ENCODE measurements at regions not wholly inside any gene's neighbourhood (a gene's known extent, or its start where the extent isn't known, plus 50 kb on each side); places are given as distances from the start of the nearest gene placed in this dataset.

DNA sequence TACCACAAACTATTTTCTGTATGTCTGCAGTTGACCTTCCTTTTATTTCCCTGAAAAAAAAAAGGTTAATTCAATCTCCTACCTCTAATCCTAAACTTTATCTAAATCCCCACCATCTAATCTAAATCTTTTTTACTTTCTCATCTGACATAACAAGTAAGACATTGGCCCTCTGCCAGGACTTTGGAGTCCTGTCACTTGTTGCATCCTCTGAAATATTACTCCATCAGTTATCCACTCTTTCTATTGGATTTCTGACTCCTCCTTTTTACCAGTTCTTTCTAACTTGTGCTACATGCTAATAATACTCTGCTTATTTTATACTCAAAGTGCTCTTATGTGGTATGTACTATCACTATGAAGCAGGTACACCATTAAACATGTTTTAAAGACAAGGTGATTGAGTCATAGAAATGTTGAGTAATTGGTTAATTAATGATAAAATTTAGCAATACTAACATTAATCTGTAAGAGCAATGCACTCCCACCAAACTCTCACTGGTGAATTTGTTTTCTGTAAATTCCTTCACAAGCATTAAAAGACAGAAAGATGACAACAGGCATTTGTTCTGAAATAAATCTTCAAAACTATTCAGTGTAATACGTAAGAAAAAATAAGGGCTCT is 914.2 kb upstream of the RAG2 start:
- H2AFZ ChIP-seq (ENCODE audit: low read depth, low read length) = no peak overlapping the region
- no peaks in the 10 kb centered on the region for H3K79me2 ChIP-seq (replicated peaks; ENCODE audit: insufficient read depth, low read length)
- H3K9ac ChIP-seq (ENCODE audit: low read length) = no peak overlapping the region
- no peaks in the 10 kb centered on the region for H3F3A ChIP-seq (ENCODE audit: insufficient read depth, low read length, poor library complexity, severe bottlenecking)
- TF ChIP-seq EP300 (conservative IDR thresholded peaks at IDR 0.05; ENCODE audit: poor library complexity, severe bottlenecking) = no peak
- TF ChIP-seq, protein P1, sequence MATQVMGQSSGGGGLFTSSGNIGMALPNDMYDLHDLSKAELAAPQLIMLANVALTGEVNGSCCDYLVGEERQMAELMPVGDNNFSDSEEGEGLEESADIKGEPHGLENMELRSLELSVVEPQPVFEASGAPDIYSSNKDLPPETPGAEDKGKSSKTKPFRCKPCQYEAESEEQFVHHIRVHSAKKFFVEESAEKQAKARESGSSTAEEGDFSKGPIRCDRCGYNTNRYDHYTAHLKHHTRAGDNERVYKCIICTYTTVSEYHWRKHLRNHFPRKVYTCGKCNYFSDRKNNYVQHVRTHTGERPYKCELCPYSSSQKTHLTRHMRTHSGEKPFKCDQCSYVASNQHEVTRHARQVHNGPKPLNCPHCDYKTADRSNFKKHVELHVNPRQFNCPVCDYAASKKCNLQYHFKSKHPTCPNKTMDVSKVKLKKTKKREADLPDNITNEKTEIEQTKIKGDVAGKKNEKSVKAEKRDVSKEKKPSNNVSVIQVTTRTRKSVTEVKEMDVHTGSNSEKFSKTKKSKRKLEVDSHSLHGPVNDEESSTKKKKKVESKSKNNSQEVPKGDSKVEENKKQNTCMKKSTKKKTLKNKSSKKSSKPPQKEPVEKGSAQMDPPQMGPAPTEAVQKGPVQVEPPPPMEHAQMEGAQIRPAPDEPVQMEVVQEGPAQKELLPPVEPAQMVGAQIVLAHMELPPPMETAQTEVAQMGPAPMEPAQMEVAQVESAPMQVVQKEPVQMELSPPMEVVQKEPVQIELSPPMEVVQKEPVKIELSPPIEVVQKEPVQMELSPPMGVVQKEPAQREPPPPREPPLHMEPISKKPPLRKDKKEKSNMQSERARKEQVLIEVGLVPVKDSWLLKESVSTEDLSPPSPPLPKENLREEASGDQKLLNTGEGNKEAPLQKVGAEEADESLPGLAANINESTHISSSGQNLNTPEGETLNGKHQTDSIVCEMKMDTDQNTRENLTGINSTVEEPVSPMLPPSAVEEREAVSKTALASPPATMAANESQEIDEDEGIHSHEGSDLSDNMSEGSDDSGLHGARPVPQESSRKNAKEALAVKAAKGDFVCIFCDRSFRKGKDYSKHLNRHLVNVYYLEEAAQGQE (IDR thresholded peaks at IDR 0.05; ENCODE audit: borderline replicate concordance) = no peak
- no peak for TF ChIP-seq EZH2 (IDR thresholded peaks at IDR 0.05; ENCODE audit: borderline replicate concordance, insufficient read depth, low read length, poor library complexity, severe bottlenecking)
- no peak for TF ChIP-seq SMC3 (conservative IDR thresholded peaks at IDR 0.05; ENCODE audit: poor library complexity)
- TF ChIP-seq POLR2AphosphoS5 (IDR thresholded peaks at IDR 0.05) = no peak
- TF ChIP-seq TAF1 (IDR thresholded peaks at IDR 0.05; ENCODE audit: low read depth) = no peak
- TF ChIP-seq MXI1 (conservative IDR thresholded peaks at IDR 0.05; ENCODE audit: poor library complexity, severe bottlenecking) = no peak
- TF ChIP-seq RAD21 (conservative IDR thresholded peaks at IDR 0.05) = no peak
- TF ChIP-seq, protein P2, sequence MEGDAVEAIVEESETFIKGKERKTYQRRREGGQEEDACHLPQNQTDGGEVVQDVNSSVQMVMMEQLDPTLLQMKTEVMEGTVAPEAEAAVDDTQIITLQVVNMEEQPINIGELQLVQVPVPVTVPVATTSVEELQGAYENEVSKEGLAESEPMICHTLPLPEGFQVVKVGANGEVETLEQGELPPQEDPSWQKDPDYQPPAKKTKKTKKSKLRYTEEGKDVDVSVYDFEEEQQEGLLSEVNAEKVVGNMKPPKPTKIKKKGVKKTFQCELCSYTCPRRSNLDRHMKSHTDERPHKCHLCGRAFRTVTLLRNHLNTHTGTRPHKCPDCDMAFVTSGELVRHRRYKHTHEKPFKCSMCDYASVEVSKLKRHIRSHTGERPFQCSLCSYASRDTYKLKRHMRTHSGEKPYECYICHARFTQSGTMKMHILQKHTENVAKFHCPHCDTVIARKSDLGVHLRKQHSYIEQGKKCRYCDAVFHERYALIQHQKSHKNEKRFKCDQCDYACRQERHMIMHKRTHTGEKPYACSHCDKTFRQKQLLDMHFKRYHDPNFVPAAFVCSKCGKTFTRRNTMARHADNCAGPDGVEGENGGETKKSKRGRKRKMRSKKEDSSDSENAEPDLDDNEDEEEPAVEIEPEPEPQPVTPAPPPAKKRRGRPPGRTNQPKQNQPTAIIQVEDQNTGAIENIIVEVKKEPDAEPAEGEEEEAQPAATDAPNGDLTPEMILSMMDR (IDR thresholded peaks at IDR 0.05; ENCODE audit: poor library complexity, severe bottlenecking) = no peak
- no peak overlapping the region for H3K27ac ChIP-seq (ENCODE audit: low read length)
- no peak overlapping the region for H3K4me2 ChIP-seq (ENCODE audit: low read length)
- no peaks in the 10 kb centered on the region for H3K36me3 ChIP-seq (ENCODE audit: insufficient read depth, low read length)
- no peaks in the 10 kb centered on the region for H3K27me3 ChIP-seq (ENCODE audit: insufficient read depth, low read depth, low read length)
- H3K9me3 ChIP-seq (ENCODE audit: low read length) = no peaks in the 10 kb centered on the region
- H4K20me1 ChIP-seq (ENCODE audit: insufficient read depth) = no peaks in the 10 kb centered on the region
- no peaks in the 10 kb centered on the region for H3K9me2 ChIP-seq (ENCODE audit: insufficient read depth, low read length)
- no peak overlapping the region for H3K4me3 ChIP-seq (ENCODE audit: low read length)

DNA sequence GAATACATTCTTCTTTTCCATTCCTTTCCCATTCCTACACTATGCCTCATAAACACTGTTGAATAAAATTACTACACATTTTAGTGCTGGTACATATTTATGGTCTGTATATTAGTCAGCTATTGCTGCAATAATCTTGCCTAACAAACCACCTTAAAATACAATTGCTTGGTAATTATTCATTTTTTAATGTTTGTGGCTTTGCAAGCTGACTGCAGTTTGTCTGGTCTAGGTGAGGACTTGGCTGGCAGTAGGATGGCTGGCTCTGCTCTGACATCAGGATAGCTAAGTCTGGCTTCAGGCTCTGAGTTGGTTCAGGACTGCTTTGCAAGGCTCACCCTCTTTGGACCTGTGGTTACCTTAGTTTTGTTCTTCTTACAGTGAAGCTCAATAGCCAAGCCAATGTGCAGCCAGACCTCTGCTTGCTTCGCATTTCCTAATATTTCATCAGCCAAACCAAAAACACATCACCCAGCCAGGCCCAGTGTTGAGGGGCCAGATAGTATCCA is 913.4 kb upstream of the RAG2 start:
- no peaks in the 10 kb centered on the region for H3K27me3 ChIP-seq (ENCODE audit: insufficient read depth, low read depth, low read length)
- no peaks in the 10 kb centered on the region for H4K20me1 ChIP-seq (ENCODE audit: insufficient read depth)
- no peaks in the 10 kb centered on the region for H3K79me2 ChIP-seq (replicated peaks; ENCODE audit: insufficient read depth, low read length)
- H3K9me3 ChIP-seq (ENCODE audit: low read length) = no peaks in the 10 kb centered on the region
- H3K4me2 ChIP-seq (ENCODE audit: low read length) = no peak overlapping the region
- H3F3A ChIP-seq (ENCODE audit: insufficient read depth, low read length, poor library complexity, severe bottlenecking) = no peaks in the 10 kb centered on the region
- no peak overlapping the region for H3K4me3 ChIP-seq (ENCODE audit: low read length)
- H3K27ac ChIP-seq (ENCODE audit: low read length) = no peak overlapping the region
- no peak for TF ChIP-seq TAF1 (IDR thresholded peaks at IDR 0.05; ENCODE audit: low read depth)
- no peak for TF ChIP-seq EZH2 (IDR thresholded peaks at IDR 0.05; ENCODE audit: borderline replicate concordance, insufficient read depth, low read length, poor library complexity, severe bottlenecking)
- TF ChIP-seq MXI1 (conservative IDR thresholded peaks at IDR 0.05; ENCODE audit: poor library complexity, severe bottlenecking) = no peak
- TF ChIP-seq, protein P1 (IDR thresholded peaks at IDR 0.05; ENCODE audit: borderline replicate concordance) = no peak
- TF ChIP-seq RAD21 (conservative IDR thresholded peaks at IDR 0.05) = no peak
- no peak for TF ChIP-seq EP300 (conservative IDR thresholded peaks at IDR 0.05; ENCODE audit: poor library complexity, severe bottlenecking)
- no peak for TF ChIP-seq SMC3 (conservative IDR thresholded peaks at IDR 0.05; ENCODE audit: poor library complexity)
- no peak for TF ChIP-seq POLR2AphosphoS5 (IDR thresholded peaks at IDR 0.05)
- TF ChIP-seq, protein P2 (IDR thresholded peaks at IDR 0.05; ENCODE audit: poor library complexity, severe bottlenecking) = no peak
- H3K9me2 ChIP-seq (ENCODE audit: insufficient read depth, low read length) = no peaks in the 10 kb centered on the region
- no peak overlapping the region for H2AFZ ChIP-seq (ENCODE audit: low read depth, low read length)
- no peaks in the 10 kb centered on the region for H3K36me3 ChIP-seq (ENCODE audit: insufficient read depth, low read length)
- H3K9ac ChIP-seq (ENCODE audit: low read length) = no peak overlapping the region
